Glutamatergic neuron (in vitro differentiated cells): ENCODE measurements at regions not wholly inside any gene's neighbourhood (a gene's known extent, or its start where the extent isn't known, plus 50 kb on each side); places are given as distances from the start of the nearest gene placed in this dataset.

ENCODE experiments used
- DNase-seq: peaks from one replicate; pipeline ENCODE4 v3.0.0; 2022
- H3K27ac Mint-ChIP-seq: one replicate; pipeline ENCODE4 v1.8.0; 2020; ENCODE audit warnings: mild to moderate bottlenecking, mixed read lengths, inconsistent platforms; ENCODE audit not compliant: unreplicated experiment
- H3K27me3 Mint-ChIP-seq: one replicate; pipeline ENCODE4 v1.8.0; 2020; ENCODE audit warnings: mild to moderate bottlenecking, moderate library complexity, mixed read lengths, inconsistent platforms; ENCODE audit not compliant: unreplicated experiment
- H3K36me3 Mint-ChIP-seq: one replicate; pipeline ENCODE4 v1.8.0; 2020; ENCODE audit warnings: mild to moderate bottlenecking, mixed read lengths, inconsistent platforms; ENCODE audit not compliant: unreplicated experiment
- H3K4me1 Mint-ChIP-seq: one replicate; pipeline ENCODE4 v1.8.0; 2020; ENCODE audit warnings: mild to moderate bottlenecking, low read depth, mixed read lengths, inconsistent platforms; ENCODE audit not compliant: unreplicated experiment
- H3K4me3 Mint-ChIP-seq: one replicate; pipeline ENCODE4 v1.8.0; 2020; ENCODE audit warnings: mild to moderate bottlenecking, mixed read lengths, inconsistent platforms; ENCODE audit not compliant: unreplicated experiment
- H3K9me3 Mint-ChIP-seq: one replicate; pipeline ENCODE4 v1.8.0; 2020; ENCODE audit warnings: mild to moderate bottlenecking, moderate library complexity, mixed read lengths, inconsistent platforms; ENCODE audit not compliant: unreplicated experiment
- TF ChIP-seq, protein P1 (sequence below): fragments of 200-600 bp; sonication (generic); IDR thresholded peaks from one replicate; pipeline ENCODE4 v1.5.0; 2021; ENCODE audit not compliant: partially characterized antibody, unreplicated experiment

DNA sequence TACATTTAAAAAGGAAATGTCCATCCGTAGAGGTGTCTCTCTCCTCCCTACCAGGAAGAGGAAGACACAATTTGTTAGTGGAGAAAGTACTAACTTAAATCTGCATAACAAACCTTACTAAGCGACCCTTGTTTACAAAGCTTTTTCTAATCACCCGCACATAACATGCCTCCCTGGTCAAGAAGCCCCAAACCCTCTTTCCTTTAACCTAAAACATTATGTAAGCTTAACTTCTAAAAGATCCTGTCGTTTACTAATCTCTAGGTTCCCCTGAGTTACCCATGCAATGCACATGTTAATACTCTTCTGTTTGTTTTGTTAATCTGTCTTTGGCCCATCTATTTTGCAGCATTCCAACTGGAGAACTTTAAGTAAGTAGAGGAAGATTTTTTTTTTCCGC lies 630.3 kb upstream of the NRXN1 start:
- no peak overlapping the region for H3K4me3 Mint-ChIP-seq
- H3K36me3 Mint-ChIP-seq = peaks cover 5% of the 10 kb centered on the region
- DNase-seq = no peak
- H3K4me1 Mint-ChIP-seq = no peaks in the 10 kb centered on the region
- no peak overlapping the region for H3K27ac Mint-ChIP-seq
- TF ChIP-seq, protein P1, sequence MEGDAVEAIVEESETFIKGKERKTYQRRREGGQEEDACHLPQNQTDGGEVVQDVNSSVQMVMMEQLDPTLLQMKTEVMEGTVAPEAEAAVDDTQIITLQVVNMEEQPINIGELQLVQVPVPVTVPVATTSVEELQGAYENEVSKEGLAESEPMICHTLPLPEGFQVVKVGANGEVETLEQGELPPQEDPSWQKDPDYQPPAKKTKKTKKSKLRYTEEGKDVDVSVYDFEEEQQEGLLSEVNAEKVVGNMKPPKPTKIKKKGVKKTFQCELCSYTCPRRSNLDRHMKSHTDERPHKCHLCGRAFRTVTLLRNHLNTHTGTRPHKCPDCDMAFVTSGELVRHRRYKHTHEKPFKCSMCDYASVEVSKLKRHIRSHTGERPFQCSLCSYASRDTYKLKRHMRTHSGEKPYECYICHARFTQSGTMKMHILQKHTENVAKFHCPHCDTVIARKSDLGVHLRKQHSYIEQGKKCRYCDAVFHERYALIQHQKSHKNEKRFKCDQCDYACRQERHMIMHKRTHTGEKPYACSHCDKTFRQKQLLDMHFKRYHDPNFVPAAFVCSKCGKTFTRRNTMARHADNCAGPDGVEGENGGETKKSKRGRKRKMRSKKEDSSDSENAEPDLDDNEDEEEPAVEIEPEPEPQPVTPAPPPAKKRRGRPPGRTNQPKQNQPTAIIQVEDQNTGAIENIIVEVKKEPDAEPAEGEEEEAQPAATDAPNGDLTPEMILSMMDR = no peak
- no peaks in the 10 kb centered on the region for H3K9me3 Mint-ChIP-seq
- H3K27me3 Mint-ChIP-seq = no peaks in the 10 kb centered on the region

DNA sequence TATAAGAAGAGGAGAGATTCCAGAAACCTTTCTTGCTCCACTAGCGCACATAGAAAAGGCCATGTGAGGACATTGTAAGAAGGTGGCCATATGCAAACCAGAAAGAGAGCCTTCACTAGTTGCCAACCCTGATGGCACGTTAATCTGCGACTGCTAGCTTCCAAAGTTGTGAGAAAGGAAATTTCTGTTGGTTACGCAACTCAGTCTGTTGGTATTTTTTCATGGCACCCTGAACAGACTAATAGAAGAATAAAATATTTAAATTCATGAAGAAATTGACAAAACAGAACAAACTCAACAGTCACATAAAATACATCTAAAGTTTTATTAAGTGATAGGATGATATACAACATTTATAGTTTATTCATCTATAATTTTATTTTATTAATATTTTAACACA lies 625.9 kb upstream of the NRXN1 start:
- Mint-ChIP-seq H3K36me3 (no peaks in the 10 kb centered on the region), H3K4me1 (no peaks in the 10 kb centered on the region), H3K9me3 (no peaks in the 10 kb centered on the region), H3K27me3 (no peaks in the 10 kb centered on the region), H3K27ac (no peak overlapping the region), H3K4me3 (no peak overlapping the region)
- TF ChIP-seq, protein P1 = no peak
- DNase-seq = no peak

DNA sequence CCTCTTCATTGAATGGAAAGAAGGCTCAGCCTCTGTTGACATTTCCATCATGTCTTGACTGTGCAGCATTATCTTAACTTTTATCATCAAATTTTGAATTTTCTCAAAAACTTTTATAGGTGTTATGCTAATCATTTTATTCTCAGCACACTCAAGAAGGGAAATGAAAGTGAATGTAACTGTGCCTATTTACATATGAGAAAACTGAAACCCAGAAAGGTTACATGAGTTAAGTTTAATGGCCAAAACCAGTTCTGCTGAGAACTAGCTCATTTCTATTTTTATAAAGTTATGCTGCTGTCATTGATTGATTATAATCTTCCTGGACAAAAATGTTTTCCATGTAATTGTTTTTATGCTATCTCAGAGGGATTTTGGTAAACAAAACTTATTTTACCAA lies 618.8 kb upstream of the NRXN1 start:
- no peak overlapping the region for H3K27ac Mint-ChIP-seq
- no peaks in the 10 kb centered on the region for H3K27me3 Mint-ChIP-seq
- TF ChIP-seq, protein P1 = no peak
- no peaks in the 10 kb centered on the region for H3K4me1 Mint-ChIP-seq
- DNase-seq = no peak
- H3K36me3 Mint-ChIP-seq = no peaks in the 10 kb centered on the region
- H3K4me3 Mint-ChIP-seq = no peak overlapping the region
- H3K9me3 Mint-ChIP-seq = no peaks in the 10 kb centered on the region

DNA sequence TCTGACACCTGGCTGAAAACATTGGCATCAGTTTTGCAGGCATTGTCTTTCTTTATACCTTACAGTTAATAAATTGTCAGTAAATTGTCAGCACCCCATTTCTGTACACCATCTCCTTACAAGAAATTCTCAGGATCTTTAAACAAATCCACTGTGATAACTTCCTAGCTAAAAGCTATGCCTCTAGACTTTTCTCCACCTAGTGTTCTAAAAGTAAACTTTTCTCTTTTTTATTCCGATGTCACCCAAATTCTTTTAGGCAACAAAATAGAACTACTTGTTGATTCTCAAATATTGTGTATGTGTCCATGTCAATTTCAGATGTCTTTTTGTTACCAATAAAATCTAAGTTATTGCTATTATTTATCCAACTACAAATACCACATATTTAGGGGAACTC lies 617.4 kb upstream of the NRXN1 start:
- TF ChIP-seq, protein P1 = peak; percentile 8
- Mint-ChIP-seq H3K27me3 (no peaks in the 10 kb centered on the region), H3K4me3 (no peak overlapping the region), H3K36me3 (no peaks in the 10 kb centered on the region), H3K4me1 (no peaks in the 10 kb centered on the region), H3K9me3 (no peaks in the 10 kb centered on the region), H3K27ac (no peak overlapping the region)
- no peak for DNase-seq

DNA sequence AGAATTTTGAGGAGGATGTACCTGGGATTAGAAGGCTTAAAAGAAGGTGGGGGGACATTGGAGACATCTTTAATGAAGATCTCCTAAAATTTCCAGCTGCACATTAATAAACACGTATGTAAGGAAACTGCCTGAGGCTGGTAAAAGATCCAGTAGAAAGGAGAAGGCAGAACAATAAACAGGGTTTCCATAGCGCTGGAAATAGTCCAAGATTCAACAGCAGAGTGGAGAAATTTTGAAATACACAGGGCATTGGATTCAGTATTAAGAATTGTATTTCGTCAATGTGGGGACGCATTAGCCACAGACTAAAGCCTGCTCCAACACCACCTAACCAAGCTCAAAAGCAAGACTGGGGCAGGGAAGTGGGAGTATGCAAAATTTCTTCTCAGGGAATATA lies 606.9 kb upstream of the NRXN1 start:
- TF ChIP-seq, protein P1 = no peak
- Mint-ChIP-seq H3K36me3 (no peaks in the 10 kb centered on the region), H3K4me3 (no peak overlapping the region), H3K27me3 (peaks cover 2% of the 10 kb centered on the region), H3K27ac (no peak overlapping the region), H3K9me3 (peaks cover 2% of the 10 kb centered on the region), H3K4me1 (no peaks in the 10 kb centered on the region)
- no peak for DNase-seq
